Ascending aorta (tissue), 2 donors: ENCODE measurements at regions not wholly inside any gene's neighbourhood (a gene's known extent, or its start where the extent isn't known, plus 50 kb on each side); places are given as distances from the start of the nearest gene placed in this dataset.

Source experiments
- DNase-seq, 2 donors: peaks; one replicate each; pipeline ENCODE4 v3.0.0-alpha.2; 2019; ENCODE audit warnings: low spot score in 2 of 2
- H3K27ac ChIP-seq, 2 donors: fragments of 200-600 bp; sonication (generic); one replicate each; pipeline ENCODE4 v1.5.1; 2016 to 2017; ENCODE audit warnings: mild to moderate bottlenecking in 1 of 2
- H3K27me3 ChIP-seq: fragments of 200-600 bp; sonication (generic); one replicate; pipeline ENCODE4 v1.5.1; 2017
- H3K36me3 ChIP-seq, 2 donors: fragments of 200-600 bp; sonication (generic); one replicate each; pipeline ENCODE4 v1.5.1; 2016
- H3K4me1 ChIP-seq, 2 donors: fragments of 200-600 bp; sonication (generic); one replicate each; pipeline ENCODE4 v1.5.1; 2016 to 2017; ENCODE audit warnings: mild to moderate bottlenecking in 1 of 2
- H3K4me3 ChIP-seq, 2 donors: fragments of 200-600 bp; sonication (generic); one replicate each; pipeline ENCODE4 v1.5.1; 2016 to 2017; ENCODE audit warnings: mild to moderate bottlenecking in 1 of 2
- H3K9me3 ChIP-seq, 2 donors: fragments of 200-600 bp; sonication (generic); one replicate each; pipeline ENCODE4 v1.5.1; 2016
- CTCF ChIP-seq, 3 experiments: fragments of 200-600 bp in 2 of 3; fragments of 450-650 bp in 1 of 3; sonication (generic) in 2 of 3; IDR thresholded peaks; one replicate each; pipeline ENCODE4 v1.5.1; 2016 to 2019; ENCODE audit warnings: antibody characterized with exemption in 3 of 3, mild to moderate bottlenecking in 1 of 3, moderate library complexity in 1 of 3
- intact Hi-C: fragments of 100-400 bp; cut with DNase I; formaldehyde crosslinking; loops from one replicate; pipeline ENCODE4 v1.15.1; 2023

DNA sequence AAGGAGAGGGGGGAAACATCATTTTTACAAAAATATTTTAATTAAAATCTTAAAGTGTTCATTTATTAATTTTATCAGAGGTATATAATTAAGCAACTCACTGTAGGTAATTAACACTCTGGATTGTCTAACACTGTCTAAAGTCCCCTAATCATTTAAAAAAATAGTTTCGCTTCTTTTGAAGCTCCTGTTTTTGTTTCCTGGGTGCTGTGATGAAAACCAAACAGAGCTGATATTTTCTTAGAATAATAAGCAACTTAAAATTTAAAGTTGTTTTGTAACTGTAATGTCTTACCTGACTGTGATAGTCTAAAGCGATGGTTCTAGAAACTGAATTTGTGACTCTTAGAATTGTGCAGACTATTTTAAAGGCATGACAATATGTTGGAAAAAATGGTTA lies 961.0 kb downstream of the GATA3 start:
- Histone ChIP-seq H3K36me3 (no peaks in the 10 kb centered on the region), H3K4me1 (no peaks in the 10 kb centered on the region), H3K27ac (no peak overlapping the region), H3K27me3 (no peaks in the 10 kb centered on the region), H3K4me3 (no peak overlapping the region), H3K9me3 (no peaks in the 10 kb centered on the region)
- no peak for TF ChIP-seq CTCF (IDR thresholded peaks at IDR 0.05)
- intact Hi-C loops = no loop called here
- DNase-seq = no peak

GRCh38 chr10:9016930-9017329 lies 962.4 kb downstream of the GATA3 start:
- Histone ChIP-seq H3K4me1 (no peaks in the 10 kb centered on the region), H3K4me3 (no peak overlapping the region), H3K27ac (no peak overlapping the region), H3K9me3 (no peaks in the 10 kb centered on the region), H3K27me3 (no peaks in the 10 kb centered on the region), H3K36me3 (no peaks in the 10 kb centered on the region)
- TF ChIP-seq CTCF (IDR thresholded peaks at IDR 0.05) = no peak
- intact Hi-C loops = no loop called here
- no peak for DNase-seq

DNA sequence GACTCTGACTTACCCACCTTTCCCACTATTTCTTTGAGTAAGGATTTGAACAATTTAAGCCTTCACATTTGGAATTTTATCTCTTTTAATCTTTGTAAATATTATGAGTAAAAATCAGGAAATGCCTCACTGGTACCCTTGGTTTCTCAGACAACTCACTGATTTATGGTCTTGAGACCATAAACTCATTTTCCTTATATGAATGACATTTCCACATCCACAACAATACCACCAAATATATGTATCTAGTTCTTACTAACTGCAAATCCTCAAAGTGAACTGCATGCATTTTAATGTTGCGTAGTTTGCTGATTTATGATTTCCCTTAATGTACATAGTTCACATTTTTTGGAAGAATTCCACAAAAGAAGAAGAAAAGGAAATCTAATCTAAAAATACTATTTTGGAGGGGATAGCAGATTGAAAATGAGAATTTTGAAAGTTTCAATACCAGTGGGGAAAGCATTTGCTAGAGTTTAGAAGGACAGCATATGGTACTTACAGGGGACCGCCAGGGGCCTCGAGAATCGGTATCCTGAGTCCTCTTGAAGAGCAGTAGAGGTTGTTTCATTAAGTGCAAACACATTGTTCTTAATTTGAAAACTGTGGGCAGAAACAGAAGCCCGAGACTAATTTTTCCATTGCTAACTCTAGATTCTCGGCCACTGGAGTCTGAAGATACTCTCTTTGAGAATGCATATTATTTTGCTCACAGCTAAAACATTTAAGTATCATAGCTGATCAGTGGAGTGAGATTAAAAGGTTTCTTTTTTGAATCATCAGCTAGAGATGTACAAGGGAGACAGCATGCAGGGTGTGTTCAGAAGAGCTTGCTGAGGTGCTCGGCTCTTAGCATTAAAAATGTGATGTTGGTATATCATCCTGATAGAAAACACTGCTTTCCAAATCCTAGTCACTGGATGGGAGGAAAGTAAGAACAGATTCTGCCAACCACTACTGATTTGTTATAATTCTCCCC lies 964.0 kb downstream of the GATA3 start:
- Histone ChIP-seq H3K4me1 (no peaks in the 10 kb centered on the region), H3K4me3 (no peak overlapping the region), H3K27me3 (no peaks in the 10 kb centered on the region), H3K27ac (no peak overlapping the region), H3K9me3 (no peaks in the 10 kb centered on the region), H3K36me3 (no peaks in the 10 kb centered on the region)
- no peak for TF ChIP-seq CTCF (IDR thresholded peaks at IDR 0.05)
- intact Hi-C loops = no loop called here
- DNase-seq = no peak

DNA sequence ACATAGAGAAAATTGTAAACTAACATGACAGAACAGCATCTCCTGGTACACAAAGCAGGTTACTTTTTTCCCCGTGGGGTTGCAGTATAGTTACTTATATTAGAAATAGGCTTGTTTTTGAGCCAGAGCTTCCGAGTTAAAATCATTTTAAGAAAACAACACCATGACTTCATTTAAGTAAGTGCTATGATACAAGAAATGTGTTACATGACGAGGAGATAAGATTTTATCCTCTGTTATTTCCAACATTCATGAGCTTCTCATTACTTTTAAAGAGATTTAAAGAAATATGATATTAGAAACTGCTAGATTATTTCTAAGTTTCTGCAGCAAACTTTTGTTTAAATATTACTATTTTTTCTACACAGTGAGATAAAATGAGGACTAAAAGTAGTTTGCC lies 968.7 kb downstream of the GATA3 start:
- no peak for DNase-seq
- H3K4me1 ChIP-seq = no peaks in the 10 kb centered on the region
- no peak overlapping the region for H3K4me3 ChIP-seq
- TF ChIP-seq CTCF (IDR thresholded peaks at IDR 0.05) = no peak
- no peaks in the 10 kb centered on the region for H3K36me3 ChIP-seq
- no peak overlapping the region for H3K27ac ChIP-seq
- intact Hi-C loops = no loop called here
- H3K9me3 ChIP-seq = no peaks in the 10 kb centered on the region
- H3K27me3 ChIP-seq = no peaks in the 10 kb centered on the region

GRCh38 chr10:9024210-9024609 lies 969.7 kb downstream of the GATA3 start:
- no peak for TF ChIP-seq CTCF (IDR thresholded peaks at IDR 0.05)
- no peak for DNase-seq
- intact Hi-C loops = no loop called here

More at GRCh38 chr10:9024210-9024609, 969.7 kb downstream of the GATA3 start:
- H3K27ac ChIP-seq = no peak overlapping the region
- no peaks in the 10 kb centered on the region for H3K27me3 ChIP-seq
- H3K4me3 ChIP-seq = no peak overlapping the region
- no peaks in the 10 kb centered on the region for H3K9me3 ChIP-seq
- H3K4me1 ChIP-seq = no peaks in the 10 kb centered on the region
- H3K36me3 ChIP-seq = no peaks in the 10 kb centered on the region
